Pancreas (tissue), 10 donors: ENCODE measurements at regions not wholly inside any gene's neighbourhood (a gene's known extent, or its start where the extent isn't known, plus 50 kb on each side); places are given as distances from the start of the nearest gene placed in this dataset.
A peak's percentile ranks its signal among the peaks of the same experiment; 100 is the strongest.

Source experiments
- ATAC-seq, 4 donors: fragments of 200-7000 bp; cut with Tn5 transposase; one replicate each; pipeline versions ENCODE4 v1.8.0 to v1.9.1; 2020; ENCODE audit warnings: mild to moderate bottlenecking in 4 of 4, moderate library complexity in 4 of 4
- DNase-seq, 6 donors: peaks; one replicate each; pipeline ENCODE4 v3.0.0-alpha.2; 2020
- FAIRE-seq: peaks from 2 replicates; lab custom pipeline; 2012; peaks lifted over from hg19 to GRCh38; lab: Jason Lieb, UNC
- H3K27ac ChIP-seq, 4 donors: fragments of 200-600 bp; sonication (generic); 1 replicate in 3 of 4; 2 replicates in 1 of 4; pipeline versions ENCODE4 v1.5.0 to v1.8.0; 2020
- H3K27me3 ChIP-seq, 4 donors: fragments of 200-600 bp; one replicate each; pipeline ENCODE4 v1.8.0; 2021
- H3K36me3 ChIP-seq, 3 donors: fragments of 200-600 bp; sonication (generic) in 1 of 3; one replicate each; pipeline versions ENCODE4 v1.5.0 to v1.8.0; 2020 to 2021
- H3K4me1 ChIP-seq, 3 donors: fragments of 200-600 bp; one replicate each; pipeline ENCODE4 v1.8.0; 2021
- H3K4me3 ChIP-seq, 4 donors: fragments of 200-600 bp; sonication (generic) in 2 of 4; one replicate each; pipeline versions ENCODE4 v1.5.0 to v1.8.0; 2020 to 2021
- H3K9me3 ChIP-seq, 4 donors: fragments of 200-600 bp; one replicate each; pipeline ENCODE4 v1.8.0; 2021
- WGBS, 2 donors: extraction: QIAGEN DNeasy Blood & Tissue Kit; methylation state at CpG; one replicate each; pipeline ENCODE4 v1.1.7; 2013; 5-methylcytosine and 5-hydroxymethylcytosine counted together
- intact Hi-C, 3 donors: fragments of 100-400 bp; cut with DNase I; formaldehyde crosslinking; loops; one replicate each; pipeline versions ENCODE4 v1.11.1 to v1.14.2; 2022
- TF ChIP-seq, protein P1 (sequence below), 4 donors: fragments of 200-600 bp; sonication (generic) in 3 of 4; IDR thresholded peaks; one replicate each; pipeline versions ENCODE4 v1.5.0 to v1.8.0; 2021; ENCODE audit warnings: antibody characterized with exemption in 4 of 4
- donor health status: healthy with polysubstance abuse.
- donor health status: DM: no; HTN: no; CAD: no; lungs with moderate emphysema.
- donor health status: DM: no; HTN: no; CAD: no.
- donor health status: control.
- donor health status: control.
- donor health status: Bipolar disorder and iron deficiency.
- donor health status: DM: yes; HTN: yes; CAD: no.
- donor health status: DM: no; HTN: no; CAD: no.
- donor health status: DM: no; HTN: no; CAD: no.
- donor health status: DM: yes; HTN: yes; CAD: no.

- TF ChIP-seq, protein P1, sequence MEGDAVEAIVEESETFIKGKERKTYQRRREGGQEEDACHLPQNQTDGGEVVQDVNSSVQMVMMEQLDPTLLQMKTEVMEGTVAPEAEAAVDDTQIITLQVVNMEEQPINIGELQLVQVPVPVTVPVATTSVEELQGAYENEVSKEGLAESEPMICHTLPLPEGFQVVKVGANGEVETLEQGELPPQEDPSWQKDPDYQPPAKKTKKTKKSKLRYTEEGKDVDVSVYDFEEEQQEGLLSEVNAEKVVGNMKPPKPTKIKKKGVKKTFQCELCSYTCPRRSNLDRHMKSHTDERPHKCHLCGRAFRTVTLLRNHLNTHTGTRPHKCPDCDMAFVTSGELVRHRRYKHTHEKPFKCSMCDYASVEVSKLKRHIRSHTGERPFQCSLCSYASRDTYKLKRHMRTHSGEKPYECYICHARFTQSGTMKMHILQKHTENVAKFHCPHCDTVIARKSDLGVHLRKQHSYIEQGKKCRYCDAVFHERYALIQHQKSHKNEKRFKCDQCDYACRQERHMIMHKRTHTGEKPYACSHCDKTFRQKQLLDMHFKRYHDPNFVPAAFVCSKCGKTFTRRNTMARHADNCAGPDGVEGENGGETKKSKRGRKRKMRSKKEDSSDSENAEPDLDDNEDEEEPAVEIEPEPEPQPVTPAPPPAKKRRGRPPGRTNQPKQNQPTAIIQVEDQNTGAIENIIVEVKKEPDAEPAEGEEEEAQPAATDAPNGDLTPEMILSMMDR (IDR thresholded peaks at IDR 0.05): no peak
- 81 to 91% methylated on average over 1 of the region's 1 CpG for WGBS, 2 donors
- intact Hi-C loops: no loop called here
- FAIRE-seq: no peak
- H3K4me1 ChIP-seq: no peaks in the 10 kb centered on the region
- no peak overlapping the region for H3K4me3 ChIP-seq
- no peaks in the 10 kb centered on the region for H3K27me3 ChIP-seq
- H3K36me3 ChIP-seq: no peaks in the 10 kb centered on the region
- DNase-seq: no peak
- no peak for ATAC-seq
- no peak overlapping the region for H3K27ac ChIP-seq
- H3K9me3 ChIP-seq: no peaks in the 10 kb centered on the region
Measured at GRCh38 chr1:91596474-91596873, 95.8 kb downstream of the CDC7 start.

DNA sequence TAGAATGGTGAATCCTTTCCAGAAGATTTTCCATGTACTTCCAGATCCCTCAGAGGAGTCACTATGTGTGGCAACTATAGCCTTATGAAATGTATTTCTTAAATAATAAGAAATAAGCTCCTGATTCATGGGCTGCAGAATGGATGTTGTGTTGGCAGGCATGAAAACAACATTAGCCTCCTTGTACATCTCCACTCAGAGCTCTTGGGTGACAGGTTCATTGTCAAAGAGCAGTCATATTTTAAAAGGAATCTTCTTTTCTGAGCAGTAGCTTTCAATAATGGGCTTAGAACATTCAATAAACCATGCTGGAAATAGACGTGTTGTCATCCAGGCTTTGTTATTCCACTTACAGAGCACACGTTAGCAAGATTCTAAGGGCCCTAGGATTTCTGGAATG lies 96.6 kb downstream of the CDC7 start:
- H3K4me1 ChIP-seq: no peaks in the 10 kb centered on the region
- TF ChIP-seq, protein P1 (IDR thresholded peaks at IDR 0.05): no peak
- FAIRE-seq (no peak), DNase-seq (no peak), ATAC-seq (no peak)
- 70 to 77% methylated on average over 2 of the region's 2 CpGs for WGBS, 2 donors
- no peaks in the 10 kb centered on the region for H3K36me3 ChIP-seq
- no peaks in the 10 kb centered on the region for H3K9me3 ChIP-seq
- H3K27ac ChIP-seq: no peak overlapping the region
- intact Hi-C loops: no loop called here
- H3K4me3 ChIP-seq: no peak overlapping the region
- H3K27me3 ChIP-seq: no peaks in the 10 kb centered on the region

DNA sequence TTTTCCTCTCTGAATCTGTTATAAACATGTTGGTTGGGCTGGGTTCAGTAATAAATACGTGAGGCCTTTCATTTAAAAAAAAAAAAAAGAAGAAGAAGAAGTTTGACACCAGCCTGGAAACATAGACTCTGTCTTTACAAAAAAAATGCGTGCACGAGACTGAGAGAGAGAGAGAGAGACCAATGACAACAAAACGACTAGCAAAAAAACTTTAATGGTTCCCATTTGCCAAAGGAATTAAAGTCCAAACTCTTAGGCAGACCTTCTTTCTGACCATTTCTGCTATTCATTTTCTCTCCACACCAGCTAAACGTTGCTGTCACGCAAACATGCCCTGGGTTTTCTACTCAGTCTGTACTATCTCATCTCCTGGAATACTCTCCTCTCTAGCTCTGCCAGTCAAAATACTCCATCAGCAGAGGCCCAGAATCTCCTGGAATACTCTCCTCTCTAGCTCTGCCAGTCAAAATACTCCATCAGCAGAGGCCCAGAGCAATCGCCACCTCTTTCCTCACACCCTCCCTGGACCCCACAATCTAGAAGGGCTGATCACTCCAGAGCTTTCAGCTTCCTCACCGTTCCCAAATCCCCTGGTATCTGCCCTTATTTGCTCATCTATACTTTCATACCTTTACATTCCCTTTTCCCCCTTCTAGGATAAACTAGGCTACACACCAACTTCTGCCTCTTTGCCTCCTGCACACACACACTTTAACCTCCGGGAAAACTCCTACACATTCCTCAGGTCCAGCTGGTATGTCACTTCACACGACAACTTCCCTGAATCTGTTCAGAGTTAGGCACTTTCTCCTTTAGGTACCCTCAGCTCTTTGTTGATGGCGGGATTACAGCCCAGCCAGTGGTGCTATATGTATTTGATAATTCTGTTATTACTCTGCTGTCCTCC lies 100.0 kb downstream of the CDC7 start:
- ATAC-seq: no peak
- no peak for FAIRE-seq
- Histone ChIP-seq H3K27ac (no peak overlapping the region), H3K4me1 (no peaks in the 10 kb centered on the region), H3K36me3 (no peaks in the 10 kb centered on the region), H3K4me3 (no peak overlapping the region), H3K9me3 (no peaks in the 10 kb centered on the region), H3K27me3 (no peaks in the 10 kb centered on the region)
- 63 to 68% methylated on average over 11 of the region's 11 CpGs for WGBS, 2 donors
- DNase-seq: no peak
- TF ChIP-seq, protein P1 (IDR thresholded peaks at IDR 0.05): no peak
- intact Hi-C loops: no loop called here

DNA sequence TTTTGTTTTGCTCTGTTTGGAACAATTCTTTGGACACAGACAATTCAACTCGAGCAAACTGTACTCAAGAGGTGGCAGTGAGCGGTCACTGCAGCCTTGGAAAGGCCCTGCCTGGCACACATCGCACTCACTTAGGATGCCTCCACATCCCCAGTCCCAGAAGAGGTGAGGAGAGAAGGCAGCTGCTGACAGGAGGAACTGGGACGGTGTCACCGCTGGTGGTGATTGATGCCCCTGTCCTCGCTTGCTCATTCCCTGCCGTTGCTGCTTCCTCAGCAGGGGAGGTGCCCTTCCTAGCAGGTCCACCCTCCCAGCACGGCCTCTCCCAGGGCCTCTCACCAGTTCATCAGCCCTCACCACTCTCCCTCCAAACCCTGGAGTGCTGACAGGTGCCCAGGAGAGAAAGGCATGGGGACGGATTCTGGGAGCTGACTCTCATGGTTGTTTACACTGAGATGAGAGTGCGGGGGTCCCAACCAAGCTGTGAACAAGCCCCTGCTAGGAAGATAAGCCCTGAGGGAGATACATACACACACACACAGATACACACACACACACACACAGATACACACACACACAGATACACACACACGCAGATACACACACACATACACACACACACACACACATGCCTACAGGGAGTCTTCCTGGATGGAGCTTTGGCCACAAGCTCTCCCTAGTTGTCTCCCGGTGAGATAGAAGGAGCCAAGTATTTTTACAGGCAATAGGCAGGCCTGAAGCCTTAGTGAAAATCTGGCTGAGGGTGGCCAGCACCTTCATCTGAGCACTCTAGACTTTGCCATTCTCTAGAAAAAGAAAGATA lies 101.1 kb downstream of the CDC7 start:
- H3K4me3 ChIP-seq: no peak overlapping the region
- intact Hi-C loops: no loop called here
- no peaks in the 10 kb centered on the region for H3K9me3 ChIP-seq
- FAIRE-seq (no peak), DNase-seq (no peak), ATAC-seq (peak in 2 of 4 donors; percentile 30 to 53)
- H3K27me3 ChIP-seq: no peaks in the 10 kb centered on the region
- TF ChIP-seq, protein P1 (IDR thresholded peaks at IDR 0.05): no peak
- H3K36me3 ChIP-seq: no peaks in the 10 kb centered on the region
- H3K4me1 ChIP-seq: no peaks in the 10 kb centered on the region
- H3K27ac ChIP-seq: no peak overlapping the region
- WGBS, 2 donors: 69 to 70% methylated on average over 12 of the region's 12 CpGs
